HG03045 (cell line): ENCODE measurements at regions not wholly inside any gene's neighbourhood (a gene's known extent, or its start where the extent isn't known, plus 50 kb on each side); places are given as distances from the start of the nearest gene placed in this dataset.

Source experiments
- ATAC-seq: cut with Tn5 transposase; IDR thresholded peaks from one replicate; pipeline ENCODE4 v1.9.1; 2021; ENCODE audit warnings: mild to moderate bottlenecking, moderate library complexity; ENCODE audit not compliant: unreplicated experiment

DNA sequence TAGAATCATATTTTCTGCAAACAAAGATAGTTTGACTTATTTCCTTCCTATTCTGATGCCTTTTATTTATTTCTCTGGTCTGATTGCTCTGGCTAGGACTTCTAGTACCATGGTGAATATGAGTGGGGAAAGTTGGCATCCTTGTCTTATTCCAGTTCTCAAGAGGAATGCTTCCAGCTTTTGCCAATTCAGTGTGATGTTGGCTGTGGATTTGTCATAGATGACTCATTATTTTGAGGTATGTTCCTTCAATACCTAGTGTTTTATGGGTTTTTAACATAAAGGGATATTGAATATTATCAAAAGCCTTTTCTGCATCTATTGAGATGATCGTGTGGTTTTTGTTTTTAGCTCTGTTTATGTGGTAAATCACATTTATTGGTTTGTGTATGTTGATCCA is 139.4 kb upstream of the CNTN1 start:
- ATAC-seq = no peak

DNA sequence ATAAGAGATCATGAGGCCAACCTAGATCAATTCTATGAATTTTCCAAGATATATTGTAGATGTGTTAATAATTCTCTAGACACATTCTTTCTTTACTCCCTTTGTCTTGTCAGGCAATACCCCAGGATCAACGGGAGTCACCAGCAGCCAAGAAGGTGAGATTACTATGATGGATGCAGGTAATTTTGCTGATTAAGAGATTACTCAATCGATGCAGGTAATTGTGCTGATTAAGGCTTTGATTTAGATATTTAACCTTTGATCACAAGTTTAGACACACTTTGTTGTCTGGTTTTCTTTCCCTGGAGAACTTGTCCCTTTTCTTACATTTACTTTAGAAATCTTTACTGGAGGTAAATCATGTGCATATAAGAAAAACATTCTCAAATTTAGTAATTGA is 134.3 kb upstream of the CNTN1 start:
- no peak for ATAC-seq

DNA sequence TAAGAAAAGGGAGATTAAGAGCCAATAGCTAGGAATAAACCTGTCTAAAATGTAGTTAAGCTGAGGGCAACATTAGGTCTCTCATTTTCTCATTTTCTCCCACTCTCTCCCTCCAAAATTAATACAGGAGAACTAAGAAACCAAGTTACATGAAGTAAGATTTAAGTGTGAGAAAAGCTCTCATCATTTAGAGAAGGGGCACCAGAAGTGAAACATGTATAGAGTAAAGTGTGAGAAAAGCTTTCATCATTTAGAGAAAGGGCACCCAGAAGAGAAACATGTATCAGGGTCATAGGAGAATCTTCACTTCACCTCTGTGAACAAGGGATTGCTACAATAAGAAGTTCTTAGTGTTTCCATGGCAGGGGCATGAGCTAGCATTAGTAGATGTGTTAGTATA is 132.4 kb upstream of the CNTN1 start:
- ATAC-seq = no peak

GRCh38 chr12:40560848-40561247 is 131.4 kb upstream of the CNTN1 start:
- ATAC-seq = no peak

DNA sequence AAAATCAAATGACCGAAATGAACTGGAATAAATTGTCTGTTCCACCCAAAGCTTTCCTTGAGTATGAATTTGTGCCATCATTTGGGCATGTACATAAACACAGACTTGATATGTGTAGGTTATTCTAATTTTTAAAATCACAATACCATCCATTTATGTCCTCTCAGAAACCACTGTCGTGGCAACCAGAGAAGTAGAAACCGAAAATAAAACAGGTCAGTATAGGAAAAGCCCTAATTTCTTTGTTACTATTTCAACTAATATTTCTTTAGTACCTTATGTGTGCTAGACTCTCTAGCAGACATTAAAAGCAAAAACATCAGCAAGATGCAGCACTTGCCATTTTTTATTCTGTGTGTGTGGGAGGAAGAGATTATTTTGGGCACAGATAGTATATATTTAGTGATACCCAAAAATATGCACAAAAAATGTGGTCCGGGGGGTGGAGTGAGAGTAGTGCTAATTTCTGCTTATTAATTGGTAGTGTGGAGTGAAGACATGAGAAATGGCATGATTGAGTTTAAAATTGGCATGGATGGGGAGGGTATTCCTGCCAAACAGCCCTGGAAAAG is 130.8 kb upstream of the CNTN1 start:
- peak; percentile 51 for ATAC-seq

DNA sequence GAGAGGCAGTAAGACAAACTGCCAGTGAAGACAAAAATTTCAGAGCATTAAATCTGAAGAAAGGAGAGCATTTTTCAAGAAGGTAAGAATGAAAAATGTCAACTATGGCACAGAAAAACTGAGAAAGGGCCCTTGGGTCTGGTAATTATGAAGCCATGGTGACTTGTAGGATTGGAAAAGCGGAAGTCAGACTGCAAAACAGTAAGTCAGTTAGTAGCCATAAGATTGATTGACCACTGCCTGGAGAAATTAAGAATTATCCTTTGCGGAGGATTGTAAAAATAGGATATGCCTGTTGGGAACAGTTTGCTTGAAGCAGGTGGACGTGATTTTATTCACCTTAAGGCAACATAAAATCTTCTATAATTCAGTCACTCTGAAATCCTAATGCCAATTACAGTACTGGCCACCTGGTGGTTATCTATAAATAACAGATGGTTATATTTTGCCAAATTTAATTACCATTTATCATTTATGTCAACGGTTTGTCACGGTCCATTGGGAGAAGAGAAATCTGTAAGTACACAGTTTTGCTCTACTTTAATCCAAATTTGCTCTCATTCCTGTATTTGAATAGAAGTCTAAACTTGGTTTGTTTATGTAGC is 127.1 kb upstream of the CNTN1 start:
- ATAC-seq = no peak

- ATAC-seq = no peak
Measured at GRCh38 chr12:40566271-40566670, 126.0 kb upstream of the CNTN1 start.

GRCh38 chr12:40569626-40570179 is 122.5 kb upstream of the CNTN1 start:
- ATAC-seq = no peak

DNA sequence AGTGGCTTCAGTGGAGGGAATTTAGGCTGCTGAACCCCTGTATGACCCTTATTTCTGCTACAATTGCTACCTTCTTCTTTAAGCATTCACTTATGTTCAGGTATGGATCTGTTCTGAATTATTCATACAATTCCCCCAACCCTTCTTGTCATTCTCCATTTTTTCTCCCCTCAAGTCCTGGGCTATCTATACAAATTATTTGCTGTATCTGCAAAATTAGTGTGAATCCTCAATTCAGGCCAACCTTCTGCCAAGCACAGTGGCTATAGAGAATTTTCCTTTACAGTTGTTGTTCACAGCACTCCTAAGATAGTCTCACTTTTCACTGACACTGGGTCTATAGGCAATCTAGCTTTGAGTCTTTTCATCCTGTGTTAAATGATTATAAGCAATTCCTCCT is 119.2 kb upstream of the CNTN1 start:
- ATAC-seq = no peak

DNA sequence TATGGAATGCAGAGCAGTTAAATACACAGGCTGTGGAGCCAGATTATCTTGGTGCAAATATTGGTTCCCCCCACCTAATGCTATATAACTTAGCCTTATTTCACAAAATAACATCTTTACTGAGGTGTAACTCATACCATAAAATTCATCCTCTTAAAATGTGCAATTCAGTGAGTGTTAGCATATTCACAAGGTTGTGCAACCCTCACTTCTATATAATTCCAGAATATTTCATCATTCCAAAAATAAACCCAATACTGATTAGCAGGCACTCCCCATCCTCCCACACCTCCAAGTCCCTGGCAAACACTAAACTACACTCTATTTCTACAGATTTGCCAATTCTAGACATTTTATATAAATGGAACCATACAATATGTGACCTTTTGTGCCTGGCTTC is 116.3 kb upstream of the CNTN1 start:
- no peak for ATAC-seq

DNA sequence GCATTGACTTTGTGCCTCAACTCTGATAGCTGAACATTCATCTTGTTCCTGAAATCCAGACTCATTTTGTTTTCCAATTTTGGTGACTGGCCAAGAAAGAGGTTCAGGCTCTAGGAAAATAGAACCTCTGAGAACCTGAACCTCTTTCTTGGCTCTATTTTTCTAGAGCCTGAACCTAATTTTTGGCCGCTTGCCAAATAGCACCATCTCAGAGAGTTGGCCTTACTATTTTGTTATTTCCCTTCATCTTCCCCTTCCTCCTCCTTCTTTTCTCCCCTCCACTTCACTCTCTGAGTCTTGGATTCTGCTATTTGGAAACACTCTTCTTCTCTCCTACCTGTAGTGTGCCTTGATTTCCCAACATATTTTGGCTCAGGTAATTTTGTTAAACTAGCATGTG is 114.4 kb upstream of the CNTN1 start:
- no peak for ATAC-seq

- ATAC-seq = no peak
Measured at GRCh38 chr12:40579687-40580086, 112.6 kb upstream of the CNTN1 start.

DNA sequence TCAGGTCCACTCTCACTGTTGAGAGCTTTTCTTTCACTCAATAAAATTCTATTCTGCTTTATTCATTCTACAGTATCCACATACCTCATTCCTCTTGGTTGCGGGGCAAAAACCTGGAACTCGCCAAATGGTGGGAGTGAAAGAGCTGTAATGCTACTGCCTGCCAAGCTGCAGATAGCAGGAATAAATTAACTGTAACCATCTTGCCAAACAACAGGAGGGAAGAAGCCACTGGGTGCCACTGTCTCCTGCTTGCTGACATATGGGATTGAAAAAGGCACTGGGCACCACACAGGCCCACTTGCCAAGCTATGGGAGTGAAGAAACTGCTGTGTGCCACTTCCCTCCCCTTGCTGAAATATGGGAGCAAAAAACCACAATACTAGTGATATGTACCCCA is 111.9 kb upstream of the CNTN1 start:
- no peak for ATAC-seq

- no peak for ATAC-seq
Measured at GRCh38 chr12:40581889-40582288, 110.3 kb upstream of the CNTN1 start.

DNA sequence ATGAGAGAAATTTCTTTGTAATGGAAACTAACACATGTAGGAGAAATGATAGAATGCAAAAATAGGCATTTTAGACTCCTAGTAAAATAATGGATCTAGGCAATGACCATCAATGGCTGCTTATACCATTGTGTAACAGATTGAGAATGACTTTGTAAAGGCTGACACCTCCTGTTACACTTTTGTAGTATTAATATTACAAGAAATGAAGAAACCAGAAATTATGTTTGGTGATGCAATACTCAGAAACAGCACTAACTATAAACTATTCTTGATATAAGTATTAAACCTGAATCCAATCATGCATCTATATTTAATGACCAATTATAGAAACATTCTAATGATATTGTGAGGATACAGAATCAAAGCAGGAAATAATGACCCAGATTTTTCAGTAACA is 108.5 kb upstream of the CNTN1 start:
- ATAC-seq = no peak

GRCh38 chr12:40584763-40585162 is 107.5 kb upstream of the CNTN1 start:
- ATAC-seq = no peak

DNA sequence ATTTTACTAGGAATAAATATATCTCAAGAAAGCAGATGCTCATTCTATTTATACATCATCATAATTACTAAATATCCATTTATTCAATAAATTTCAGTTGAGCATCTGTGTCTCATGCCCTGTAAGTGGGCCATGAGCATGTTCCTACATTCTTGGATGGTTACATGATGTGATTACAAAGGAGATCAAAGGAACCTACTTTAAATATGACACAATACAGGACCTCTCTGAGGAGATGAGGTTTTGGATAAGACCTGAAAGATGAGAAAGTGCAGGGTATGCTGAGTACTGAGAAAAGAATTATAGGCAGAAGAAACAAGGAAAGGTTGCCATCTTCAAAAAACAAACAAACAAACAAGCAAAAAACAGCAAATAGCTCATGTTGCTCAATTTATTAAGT is 105.4 kb upstream of the CNTN1 start:
- ATAC-seq = no peak

DNA sequence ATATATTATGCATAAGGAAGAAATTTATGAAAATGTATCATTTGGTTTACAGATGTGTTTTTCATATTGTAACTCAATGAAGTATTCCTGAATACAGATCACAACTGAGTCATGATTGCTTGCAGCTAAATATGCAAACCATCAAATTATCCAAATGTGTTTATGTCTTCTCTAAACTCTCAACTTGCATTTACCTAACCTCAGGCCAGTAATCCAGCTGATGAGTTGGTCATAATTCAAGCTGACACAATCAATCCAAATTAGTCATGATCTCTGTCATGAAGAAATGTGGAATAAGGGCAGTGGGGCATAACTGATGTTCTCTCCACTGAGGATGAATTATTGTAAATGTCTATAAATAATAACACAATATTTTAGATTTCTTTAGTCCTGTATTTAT is 104.8 kb upstream of the CNTN1 start:
- ATAC-seq = no peak

GRCh38 chr12:40587970-40588369 is 104.3 kb upstream of the CNTN1 start:
- ATAC-seq = no peak

DNA sequence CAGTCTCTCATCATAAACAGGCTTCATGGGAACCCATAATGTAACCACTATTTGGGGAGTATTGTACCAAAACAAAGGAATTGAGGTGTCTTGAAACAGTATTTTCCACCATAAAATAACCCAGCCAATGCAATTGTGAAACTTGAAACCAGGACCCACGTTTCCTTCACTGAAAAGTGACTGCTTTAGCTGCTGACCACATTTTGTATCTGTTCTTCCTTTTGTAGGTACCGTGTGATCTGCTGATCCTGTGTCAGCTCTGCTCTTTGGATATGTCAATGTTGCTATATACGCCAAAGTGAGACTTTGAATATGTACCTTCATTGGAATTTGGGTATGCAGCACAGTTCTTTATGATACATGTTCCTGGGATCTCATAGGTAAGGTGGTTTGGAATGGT is 95.1 kb upstream of the CNTN1 start:
- ATAC-seq = no peak

GRCh38 chr12:40598073-40598472 is 94.2 kb upstream of the CNTN1 start:
- no peak for ATAC-seq

- ATAC-seq = no peak
Measured at GRCh38 chr12:40602562-40602961, 89.7 kb upstream of the CNTN1 start.

- ATAC-seq = no peak
Measured at GRCh38 chr12:40614923-40615322, 77.3 kb upstream of the CNTN1 start.
